GM12865 (cell line): ENCODE measurements at regions not wholly inside any gene's neighbourhood (a gene's known extent, or its start where the extent isn't known, plus 50 kb on each side); places are given as distances from the start of the nearest gene placed in this dataset.
A peak's percentile ranks its signal among the peaks of the same experiment; 100 is the strongest.
"Not testable (repeated sequence)": the region's sequence is repeated elsewhere in the genome, so short reads cannot be mapped to it uniquely, and the experiment has no call there.

Source experiments
- DNase-seq: peaks from one replicate; pipeline ENCODE4 v3.0.0; 2010; ENCODE audit warnings: low read depth
- H3K4me3 ChIP-seq: 2 replicates; pipeline ENCODE4 v1.5.1; 2011; ENCODE audit warnings: mild to moderate bottlenecking, low read depth, low read length, control low read depth
- CTCF ChIP-seq: IDR thresholded peaks from 2 replicates; pipeline ENCODE4 v1.5.1; 2011; ENCODE audit warnings: low read length, control low read depth, low read depth, inconsistent platforms; ENCODE audit not compliant: insufficient read depth; ENCODE audit errors: missing control alignments

GRCh38 chr7:38331853-38332595 is 58.6 kb upstream of the TARP start:
- DNase-seq, H3K4me3 ChIP-seq: not testable (repeated sequence)

- no peak overlapping the region for H3K4me3 ChIP-seq
- no peak for TF ChIP-seq CTCF
- peak; percentile 35 for DNase-seq
These were observed 57.6 kb upstream of the TARP start for GRCh38 chr7:38330861-38331621.

- H3K4me3 ChIP-seq, result no peak overlapping the region
- TF ChIP-seq CTCF, result no peak
These were observed 56.6 kb upstream of the TARP start for GRCh38 chr7:38330039-38330438.

GRCh38 chr7:38329340-38329739 is 55.9 kb upstream of the TARP start:
- H3K4me3 ChIP-seq, result no peak overlapping the region
- no peak for DNase-seq
- no peak for TF ChIP-seq CTCF

More at GRCh38 chr7:38330039-38330438, 56.6 kb upstream of the TARP start:
- DNase-seq, result no peak

GRCh38 chr7:38328814-38329213 is 55.4 kb upstream of the TARP start:
- no peak for DNase-seq

GRCh38 chr7:38327637-38328036 is 54.2 kb upstream of the TARP start:
- no peak overlapping the region for H3K4me3 ChIP-seq
- TF ChIP-seq CTCF, result no peak
- DNase-seq, result no peak

More at GRCh38 chr7:38328814-38329213, 55.4 kb upstream of the TARP start:
- no peak overlapping the region for H3K4me3 ChIP-seq
- TF ChIP-seq CTCF, result no peak
